ENCODE measurements at regions not wholly inside any gene's neighbourhood (a gene's known extent, or its start where the extent isn't known, plus 50 kb on each side); places are given as distances from the start of the nearest gene placed in this dataset.
A peak's percentile ranks its signal among the peaks of the same experiment; 100 is the strongest.

DNA sequence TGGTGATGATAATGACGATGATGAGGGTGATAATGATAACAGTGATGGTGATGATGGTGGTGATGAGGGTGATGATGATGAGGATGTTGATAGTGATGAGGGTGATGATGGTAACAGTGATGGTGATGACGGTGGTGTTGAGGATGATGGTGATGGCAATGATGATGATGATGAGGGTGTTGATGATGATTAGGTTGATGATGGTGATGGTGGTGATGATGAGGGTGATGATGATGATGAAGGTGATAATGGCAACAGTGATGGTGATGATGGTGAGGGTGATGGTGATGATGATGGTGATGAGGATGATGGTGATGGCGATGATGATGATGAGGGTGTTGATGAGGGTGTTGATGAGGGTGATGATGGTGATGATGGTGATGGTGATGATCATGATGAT lies 93.8 kb upstream of the ZNF469 start:
- DNase-seq (ENCODE audit: low read depth in 1 of 2, low spot score in 1 of 2) (no peak), FAIRE-seq (peak; percentile 84), ATAC-seq (no peak)
- WGBS (ENCODE audit: missing lambda C conversion rate), result 66% methylated on average over 3 of the region's 3 CpGs
- Histone ChIP-seq H3K4me3 (no peak overlapping the region), H3K9me3 (peaks cover 67% of the 10 kb centered on the region), H3K4me1 (no peaks in the 10 kb centered on the region), H3K27ac (no peak overlapping the region), H3K4me2 (no peak overlapping the region)
- POLR2A ChIA-PET, result no interaction called here
- CTCF ChIA-PET, result no interaction called here
- TF ChIP-seq KDM5A (IDR thresholded peaks at IDR 0.05) (no peak), CHD4 (IDR thresholded peaks at IDR 0.05; ENCODE audit: borderline replicate concordance) (no peak), ZC3H11A (IDR thresholded peaks at IDR 0.05) (no peak), RAD21 (conservative IDR thresholded peaks at IDR 0.05 in 1 of 2, IDR thresholded peaks at IDR 0.05 in 1 of 2) (no peak)
- TF ChIP-seq, protein P1, sequence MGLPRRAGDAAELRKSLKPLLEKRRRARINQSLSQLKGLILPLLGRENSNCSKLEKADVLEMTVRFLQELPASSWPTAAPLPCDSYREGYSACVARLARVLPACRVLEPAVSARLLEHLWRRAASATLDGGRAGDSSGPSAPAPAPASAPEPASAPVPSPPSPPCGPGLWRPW (IDR thresholded peaks at IDR 0.05), result no peak

DNA sequence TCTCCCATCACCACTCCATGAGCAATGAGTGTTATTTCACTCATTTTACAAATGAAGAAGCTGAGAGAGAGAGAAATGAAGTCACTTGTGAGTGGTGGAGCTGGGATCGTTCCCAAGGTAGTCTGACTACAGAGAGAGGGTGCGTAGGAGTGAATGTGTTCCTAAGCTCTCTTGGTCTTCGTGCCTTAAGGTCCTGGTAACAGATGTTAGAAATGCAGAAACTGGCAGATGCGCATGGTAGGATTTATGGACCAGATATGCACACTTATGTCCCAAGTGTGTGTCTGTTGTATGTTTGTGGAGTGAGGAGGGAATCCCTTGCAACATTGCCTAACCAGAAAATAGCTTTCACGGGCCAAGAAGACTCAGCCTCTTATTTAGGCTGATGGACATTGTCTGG lies 93.2 kb upstream of the ZNF469 start:
- no peak for TF ChIP-seq ESRRA (IDR thresholded peaks at IDR 0.05; ENCODE audit: borderline replicate concordance, low read length)
- TF ChIP-seq, protein P2, sequence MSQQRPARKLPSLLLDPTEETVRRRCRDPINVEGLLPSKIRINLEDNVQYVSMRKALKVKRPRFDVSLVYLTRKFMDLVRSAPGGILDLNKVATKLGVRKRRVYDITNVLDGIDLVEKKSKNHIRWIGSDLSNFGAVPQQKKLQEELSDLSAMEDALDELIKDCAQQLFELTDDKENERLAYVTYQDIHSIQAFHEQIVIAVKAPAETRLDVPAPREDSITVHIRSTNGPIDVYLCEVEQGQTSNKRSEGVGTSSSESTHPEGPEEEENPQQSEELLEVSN (IDR thresholded peaks at IDR 0.05; ENCODE audit: borderline replicate concordance, low read depth), result no peak
- no peak for TF ChIP-seq MAFK (IDR thresholded peaks at IDR 0.05; ENCODE audit: partially characterized antibody)
- TF ChIP-seq CEBPB (IDR thresholded peaks at IDR 0.05), result no peak
- no peak for TF ChIP-seq NPAS2 (CRISPR knock-in tag; IDR thresholded peaks at IDR 0.05; ENCODE audit: borderline replicate concordance)
- no peak for TF ChIP-seq RARB (CRISPR knock-in tag; IDR thresholded peaks at IDR 0.05)
- no peak for TF ChIP-seq EP300 (IDR thresholded peaks at IDR 0.05)
- TF ChIP-seq, protein P3, sequence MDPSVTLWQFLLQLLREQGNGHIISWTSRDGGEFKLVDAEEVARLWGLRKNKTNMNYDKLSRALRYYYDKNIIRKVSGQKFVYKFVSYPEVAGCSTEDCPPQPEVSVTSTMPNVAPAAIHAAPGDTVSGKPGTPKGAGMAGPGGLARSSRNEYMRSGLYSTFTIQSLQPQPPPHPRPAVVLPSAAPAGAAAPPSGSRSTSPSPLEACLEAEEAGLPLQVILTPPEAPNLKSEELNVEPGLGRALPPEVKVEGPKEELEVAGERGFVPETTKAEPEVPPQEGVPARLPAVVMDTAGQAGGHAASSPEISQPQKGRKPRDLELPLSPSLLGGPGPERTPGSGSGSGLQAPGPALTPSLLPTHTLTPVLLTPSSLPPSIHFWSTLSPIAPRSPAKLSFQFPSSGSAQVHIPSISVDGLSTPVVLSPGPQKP (IDR thresholded peaks at IDR 0.05; ENCODE audit: low read depth, low read length), result no peak
- no peak for TF ChIP-seq JUNB (IDR thresholded peaks at IDR 0.05)
- TF ChIP-seq CBX8 (IDR thresholded peaks at IDR 0.05), result no peak
- no peak for TF ChIP-seq KDM1A (IDR thresholded peaks at IDR 0.05; ENCODE audit: low read depth)
- no peak for TF ChIP-seq NR3C1 (IDR thresholded peaks at IDR 0.05)
- no peak for TF ChIP-seq NFE2L2 (conservative IDR thresholded peaks at IDR 0.05; ENCODE audit: low read length)
- TF ChIP-seq MYC (IDR thresholded peaks at IDR 0.05; ENCODE audit: borderline replicate concordance, low read length), result no peak
- ChIA-PET CTCF (interaction anchor here (1.2 kb wide), 1 partner anchor 14 kb away, joined by 5 read pairs; no protein-coding TSS in a partner anchor), POLR2A (no interaction called here)
- Histone ChIP-seq H3K4me1 (no peaks in the 10 kb centered on the region), H3K4me3 (no peak overlapping the region), H3K27ac (no peak overlapping the region; a peak in 1 of 6 replicates), H3K4me2 (no peak overlapping the region), H3K9me3 (peaks cover 66% of the 10 kb centered on the region)
- WGBS (ENCODE audit: missing lambda C conversion rate), result 57% methylated on average over 5 of the region's 5 CpGs
- ATAC-seq, result no peak
- no peak for FAIRE-seq
- DNase-seq (ENCODE audit: low read depth in 1 of 2, low spot score in 1 of 2), result no peak

DNA sequence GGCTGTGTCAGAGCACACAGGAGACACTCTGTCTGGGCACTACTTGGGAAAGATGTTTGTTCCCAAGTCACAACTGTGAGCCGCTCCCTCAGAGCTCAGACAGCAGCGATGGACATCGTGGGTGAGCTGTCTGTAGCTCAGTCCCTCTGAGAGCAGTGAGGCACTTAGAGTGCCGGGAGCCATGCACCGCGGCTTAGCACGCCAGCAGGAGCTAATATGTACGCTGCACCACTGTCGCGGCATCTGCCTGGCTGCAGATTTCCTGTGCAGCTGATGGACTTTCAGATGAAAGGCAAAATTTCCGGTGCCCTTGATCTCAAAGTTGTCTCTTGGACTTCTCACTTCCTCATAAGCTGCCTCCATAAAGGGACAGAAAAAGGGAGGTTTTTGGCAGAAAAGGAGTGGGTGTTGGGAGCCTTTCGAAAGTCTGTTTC lies 92.8 kb upstream of the ZNF469 start:
- Histone ChIP-seq H3K27ac (no peak overlapping the region; a peak in 1 of 6 replicates), H3K4me3 (no peak overlapping the region), H3K4me2 (no peak overlapping the region), H3K4me1 (no peaks in the 10 kb centered on the region), H3K9me3 (peaks cover 62% of the 10 kb centered on the region)
- ChIA-PET POLR2A (no interaction called here), CTCF (interaction anchor here (1.2 kb wide), 1 partner anchor 14 kb away, joined by 5 read pairs; no protein-coding TSS in a partner anchor)
- FAIRE-seq (no peak), ATAC-seq (no peak), DNase-seq (ENCODE audit: low read depth in 1 of 2, low spot score in 1 of 2) (no peak)
- 88% methylated on average over 12 of the region's 12 CpGs for WGBS (ENCODE audit: missing lambda C conversion rate)
- TF ChIP-seq RFX5 (IDR thresholded peaks at IDR 0.05) (no peak), FOXS1 (CRISPR knock-in tag; IDR thresholded peaks at IDR 0.05) (no peak), RNF2 (IDR thresholded peaks at IDR 0.05; ENCODE audit: borderline replicate concordance, low read depth) (no peak), KDM5A (IDR thresholded peaks at IDR 0.05) (no peak), CEBPB (IDR thresholded peaks at IDR 0.05) (no peak), HEYL (CRISPR knock-in tag; IDR thresholded peaks at IDR 0.05) (no peak), BHLHE40 (IDR thresholded peaks at IDR 0.05; ENCODE audit: low read depth, low read length) (no peak), EHF (CRISPR knock-in tag; IDR thresholded peaks at IDR 0.05) (no peak), FOSL2 (IDR thresholded peaks at IDR 0.05) (no peak), FOSL2 (CRISPR knock-in tag; IDR thresholded peaks at IDR 0.05) (no peak), CHD2 (IDR thresholded peaks at IDR 0.05; ENCODE audit: low read length, partially characterized antibody) (no peak), HOXB5 (CRISPR knock-in tag; IDR thresholded peaks at IDR 0.05) (no peak), HOXA7 (CRISPR knock-in tag; IDR thresholded peaks at IDR 0.05) (no peak), ESRRA (IDR thresholded peaks at IDR 0.05; ENCODE audit: borderline replicate concordance, low read length) (no peak), ZFP36 (IDR thresholded peaks at IDR 0.05; ENCODE audit: borderline replicate concordance, partially characterized antibody) (no peak)
- TF ChIP-seq, protein P4, sequence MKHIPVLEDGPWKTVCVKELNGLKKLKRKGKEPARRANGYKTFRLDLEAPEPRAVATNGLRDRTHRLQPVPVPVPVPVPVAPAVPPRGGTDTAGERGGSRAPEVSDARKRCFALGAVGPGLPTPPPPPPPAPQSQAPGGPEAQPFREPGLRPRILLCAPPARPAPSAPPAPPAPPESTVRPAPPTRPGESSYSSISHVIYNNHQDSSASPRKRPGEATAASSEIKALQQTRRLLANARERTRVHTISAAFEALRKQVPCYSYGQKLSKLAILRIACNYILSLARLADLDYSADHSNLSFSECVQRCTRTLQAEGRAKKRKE (CRISPR knock-in tag; IDR thresholded peaks at IDR 0.05; ENCODE audit: low read depth), result no peak
- TF ChIP-seq, protein P3 (IDR thresholded peaks at IDR 0.05; ENCODE audit: low read depth, low read length), result no peak
- TF ChIP-seq, protein P5, sequence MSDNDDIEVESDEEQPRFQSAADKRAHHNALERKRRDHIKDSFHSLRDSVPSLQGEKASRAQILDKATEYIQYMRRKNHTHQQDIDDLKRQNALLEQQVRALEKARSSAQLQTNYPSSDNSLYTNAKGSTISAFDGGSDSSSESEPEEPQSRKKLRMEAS (IDR thresholded peaks at IDR 0.05), result no peak
